ENCODE measurements at regions not wholly inside any gene's neighbourhood (a gene's known extent, or its start where the extent isn't known, plus 50 kb on each side); places are given as distances from the start of the nearest gene placed in this dataset.

DNA sequence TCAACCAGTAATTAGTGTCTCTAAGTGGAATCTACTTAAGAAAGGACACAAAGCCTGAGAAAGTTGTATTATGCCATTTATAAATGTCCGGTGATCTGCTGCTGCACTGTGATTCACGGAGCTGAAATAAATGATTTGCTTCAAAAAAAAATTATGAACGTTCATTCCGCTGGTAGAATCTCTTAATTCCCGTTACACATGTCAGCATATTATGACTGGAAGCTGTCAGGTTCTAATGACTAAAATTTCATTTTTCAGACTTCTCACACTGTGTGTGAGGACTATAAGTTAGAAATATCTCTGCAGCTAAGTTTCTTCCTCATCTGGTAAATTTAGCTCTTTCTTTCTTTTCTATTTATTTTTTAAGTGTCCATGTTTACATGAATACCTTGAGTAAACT is 647.1 kb downstream of the VRK1 start:
- no peak overlapping the region for H3K9ac ChIP-seq
- no peaks in the 10 kb centered on the region for H3K9me2 ChIP-seq
- ChIA-PET CTCF (interaction anchor here (1.3 kb wide), 1 partner anchor 36 kb away, joined by 3 read pairs; no protein-coding TSS in a partner anchor), POLR2A (no interaction called here)
- WGBS (ENCODE audit: low lambda C conversion rate) = 2% methylated on average over 5 of the region's 5 CpGs
- TF ChIP-seq RFX5 (IDR thresholded peaks at IDR 0.05; ENCODE audit: low read length) = no peak
- no peak for TF ChIP-seq MEF2A (IDR thresholded peaks at IDR 0.05; ENCODE audit: borderline replicate concordance, low read depth)
- no peak for TF ChIP-seq EZH2phosphoT487 (IDR thresholded peaks at IDR 0.05; ENCODE audit: borderline replicate concordance, low read depth)
- no peak for TF ChIP-seq CHD2 (IDR thresholded peaks at IDR 0.05; ENCODE audit: low read length, partially characterized antibody)
- TF ChIP-seq RXRA (IDR thresholded peaks at IDR 0.05; ENCODE audit: borderline replicate concordance, low read depth) = no peak
- no peak for TF ChIP-seq EP300 (IDR thresholded peaks at IDR 0.05; ENCODE audit: borderline replicate concordance in 1 of 2, low read depth in 1 of 2, low read length in 1 of 2)
- no peak for TF ChIP-seq SMC3 (IDR thresholded peaks at IDR 0.05; ENCODE audit: low read depth, low read length)
- TF ChIP-seq GATA2 (CRISPR knock-in tag; IDR thresholded peaks at IDR 0.05) = no peak
- TF ChIP-seq MXI1 (IDR thresholded peaks at IDR 0.05; ENCODE audit: low read depth, low read length) = no peak
- TF ChIP-seq GABPA (IDR thresholded peaks at IDR 0.05; ENCODE audit: low read depth) = no peak
- TF ChIP-seq FOXM1 (IDR thresholded peaks at IDR 0.05; ENCODE audit: low read depth) = no peak
- no peak for TF ChIP-seq YY1 (IDR thresholded peaks at IDR 0.05; ENCODE audit: low read depth)
- no peak for TF ChIP-seq RAD21 (IDR thresholded peaks at IDR 0.05; ENCODE audit: low read length)
- no peak for TF ChIP-seq TCF12 (IDR thresholded peaks at IDR 0.05)
- TF ChIP-seq RCOR1 (IDR thresholded peaks at IDR 0.05; ENCODE audit: low read length) = no peak
- no peak for TF ChIP-seq POLR2AphosphoS5 (IDR thresholded peaks at IDR 0.05; ENCODE audit: low read depth, low read length)
- H2AFZ ChIP-seq (ENCODE audit: low read depth) = no peak overlapping the region
- no peak overlapping the region for H3K4me2 ChIP-seq
- no peaks in the 10 kb centered on the region for H4K20me1 ChIP-seq (ENCODE audit: insufficient read depth)
- H3K79me2 ChIP-seq (ENCODE audit: insufficient read depth) = no peaks in the 10 kb centered on the region
- no peaks in the 10 kb centered on the region for H3K27me3 ChIP-seq (ENCODE audit: insufficient read depth)
- H3K9me3 ChIP-seq = no peaks in the 10 kb centered on the region
- no peak overlapping the region for H3K27ac ChIP-seq (ENCODE audit: low read depth in 2 of 2, low read length in 1 of 2)
- no peak for DNase-seq
- H3F3A ChIP-seq (replicated peaks; ENCODE audit: insufficient read depth) = no peaks in the 10 kb centered on the region
- no peaks in the 10 kb centered on the region for H3K4me1 ChIP-seq (ENCODE audit: control insufficient read depth in 1 of 2, insufficient read depth in 2 of 2, low read depth in 1 of 2, low read length in 1 of 2)
- H3K36me3 ChIP-seq (replicated peaks in 1 of 2; ENCODE audit: control insufficient read depth in 1 of 2, insufficient read depth in 2 of 2, low read length in 1 of 2) = no peaks in the 10 kb centered on the region
- H3K4me3 ChIP-seq (ENCODE audit: low read depth in 2 of 2, low read length in 1 of 2) = no peak overlapping the region

- Histone ChIP-seq H3K9ac (no peak overlapping the region), H4K20me1 (ENCODE audit: insufficient read depth) (no peaks in the 10 kb centered on the region), H3K4me1 (ENCODE audit: control insufficient read depth in 1 of 2, insufficient read depth in 2 of 2, low read depth in 1 of 2, low read length in 1 of 2) (no peaks in the 10 kb centered on the region), H3K9me3 (no peaks in the 10 kb centered on the region), H3F3A (replicated peaks; ENCODE audit: insufficient read depth) (no peaks in the 10 kb centered on the region), H3K79me2 (ENCODE audit: insufficient read depth) (no peaks in the 10 kb centered on the region), H3K9me2 (no peaks in the 10 kb centered on the region), H3K4me2 (no peak overlapping the region), H3K27me3 (ENCODE audit: insufficient read depth) (no peaks in the 10 kb centered on the region), H3K36me3 (replicated peaks in 1 of 2; ENCODE audit: control insufficient read depth in 1 of 2, insufficient read depth in 2 of 2, low read length in 1 of 2) (no peaks in the 10 kb centered on the region), H3K27ac (ENCODE audit: low read depth in 2 of 2, low read length in 1 of 2) (no peak overlapping the region), H3K4me3 (ENCODE audit: low read depth in 2 of 2, low read length in 1 of 2) (no peak overlapping the region), H2AFZ (ENCODE audit: low read depth) (no peak overlapping the region)
- CTCF ChIA-PET = interaction anchor here (1.3 kb wide), 1 partner anchor 37 kb away, joined by 3 read pairs; no protein-coding TSS in a partner anchor
- no peak for TF ChIP-seq FOSL2 (IDR thresholded peaks at IDR 0.05; ENCODE audit: borderline replicate concordance, low read depth)
- no peak for TF ChIP-seq SMC3 (IDR thresholded peaks at IDR 0.05; ENCODE audit: low read depth, low read length)
- TF ChIP-seq POLR2AphosphoS5 (IDR thresholded peaks at IDR 0.05; ENCODE audit: low read depth, low read length) = no peak
- POLR2A ChIA-PET = no interaction called here
- 3% methylated on average over 5 of the region's 7 CpGs for WGBS (ENCODE audit: low lambda C conversion rate)
- DNase-seq = no peak
Observed at GRCh38 chr14:97445367-97445766, 648.2 kb downstream of the VRK1 start.

Measured in SK-N-SH (cell line).